WERI-Rb-1 (cell line): ENCODE measurements at regions not wholly inside any gene's neighbourhood (a gene's known extent, or its start where the extent isn't known, plus 50 kb on each side); places are given as distances from the start of the nearest gene placed in this dataset.

Experiments used
- DNase-seq: peaks from one replicate; pipeline ENCODE4 v3.0.0-alpha.2; 2020
- H3K27ac ChIP-seq: fragments of 250-450 bp; sonication (Bioruptor Pico); 2 replicates; pipeline ENCODE4 v1.5.1; 2020; ENCODE audit warnings: mild to moderate bottlenecking, moderate library complexity
- H3K27me3 ChIP-seq: fragments of 250-450 bp; sonication (Bioruptor Pico); 2 replicates; pipeline ENCODE4 v1.5.1; 2021; ENCODE audit warnings: mild to moderate bottlenecking, low read depth, moderate library complexity; ENCODE audit not compliant: insufficient read depth, severe bottlenecking
- H3K36me3 ChIP-seq: fragments of 250-450 bp; sonication (Bioruptor Pico); 2 replicates; pipeline ENCODE4 v1.5.1; 2020; ENCODE audit warnings: mild to moderate bottlenecking, moderate library complexity
- H3K4me3 ChIP-seq: 2 replicates; pipeline ENCODE4 v1.5.1; 2011; ENCODE audit warnings: low read depth, mild to moderate bottlenecking, control low read depth, low read length
- H3K9me3 ChIP-seq: fragments of 250-450 bp; sonication (Bioruptor Pico); 2 replicates; pipeline ENCODE4 v1.5.1; 2021; ENCODE audit warnings: mild to moderate bottlenecking, moderate library complexity; ENCODE audit not compliant: severe bottlenecking
- CTCF ChIP-seq: IDR thresholded peaks from 2 replicates; pipeline ENCODE4 v1.5.1; 2011; ENCODE audit warnings: low read depth, mild to moderate bottlenecking, control low read depth, inconsistent platforms, low read length

GRCh38 chr11:116698080-116698479 is 74.7 kb downstream of the BUD13 start:
- no peaks in the 10 kb centered on the region for H3K27me3 ChIP-seq
- H3K4me3 ChIP-seq = no peak overlapping the region
- no peaks in the 10 kb centered on the region for H3K36me3 ChIP-seq
- DNase-seq = no peak
- H3K9me3 ChIP-seq = no peaks in the 10 kb centered on the region
- no peak overlapping the region for H3K27ac ChIP-seq
- no peak for TF ChIP-seq CTCF

GRCh38 chr11:116697639-116698038 is 75.1 kb downstream of the BUD13 start:
- Histone ChIP-seq H3K9me3 (no peaks in the 10 kb centered on the region), H3K4me3 (no peak overlapping the region), H3K36me3 (no peaks in the 10 kb centered on the region), H3K27me3 (no peaks in the 10 kb centered on the region), H3K27ac (no peak overlapping the region)
- no peak for DNase-seq
- no peak for TF ChIP-seq CTCF

- Histone ChIP-seq H3K27ac (no peak overlapping the region), H3K9me3 (no peaks in the 10 kb centered on the region), H3K27me3 (no peaks in the 10 kb centered on the region), H3K4me3 (no peak overlapping the region), H3K36me3 (no peaks in the 10 kb centered on the region)
- DNase-seq = no peak
- TF ChIP-seq CTCF = no peak
Observed at GRCh38 chr11:116697011-116697410, 75.8 kb downstream of the BUD13 start.

- Histone ChIP-seq H3K27me3 (no peaks in the 10 kb centered on the region), H3K27ac (no peak overlapping the region), H3K9me3 (no peaks in the 10 kb centered on the region), H3K36me3 (no peaks in the 10 kb centered on the region), H3K4me3 (no peak overlapping the region)
- TF ChIP-seq CTCF = no peak
- DNase-seq = no peak
Observed at GRCh38 chr11:116696381-116696941, 76.3 kb downstream of the BUD13 start.

- no peak for DNase-seq
- H3K9me3 ChIP-seq = no peaks in the 10 kb centered on the region
- no peak overlapping the region for H3K27ac ChIP-seq
- TF ChIP-seq CTCF = no peak
- H3K4me3 ChIP-seq = no peak overlapping the region
- H3K36me3 ChIP-seq = no peaks in the 10 kb centered on the region
- H3K27me3 ChIP-seq = no peaks in the 10 kb centered on the region
Observed at GRCh38 chr11:116695657-116696254, 77.0 kb downstream of the BUD13 start.
